MM.1S (cell line): ENCODE measurements at regions not wholly inside any gene's neighbourhood (a gene's known extent, or its start where the extent isn't known, plus 50 kb on each side); places are given as distances from the start of the nearest gene placed in this dataset.

Source experiments
- EZH2 ChIP-seq: fragments of 300-600 bp; sonication (generic); optimal IDR thresholded peaks from 2 replicates; pipeline ENCODE3; 2017; ENCODE audit warnings: low read depth, mild to moderate bottlenecking, antibody characterized with exemption, low read length, mixed read lengths
- EZH2phosphoT487 ChIP-seq: fragments of 300-600 bp; sonication (generic); IDR thresholded peaks from 2 replicates; pipeline ENCODE4 v1.6.1; 2018; ENCODE audit warnings: antibody characterized with exemption, low read length
- TF ChIP-seq, protein P1 (sequence below): fragments of 300-600 bp; sonication (generic); IDR thresholded peaks from 2 replicates; pipeline ENCODE4 v1.5.1; 2016; ENCODE audit warnings: antibody characterized with exemption, low read length, mixed read lengths

- TF ChIP-seq, protein P1, sequence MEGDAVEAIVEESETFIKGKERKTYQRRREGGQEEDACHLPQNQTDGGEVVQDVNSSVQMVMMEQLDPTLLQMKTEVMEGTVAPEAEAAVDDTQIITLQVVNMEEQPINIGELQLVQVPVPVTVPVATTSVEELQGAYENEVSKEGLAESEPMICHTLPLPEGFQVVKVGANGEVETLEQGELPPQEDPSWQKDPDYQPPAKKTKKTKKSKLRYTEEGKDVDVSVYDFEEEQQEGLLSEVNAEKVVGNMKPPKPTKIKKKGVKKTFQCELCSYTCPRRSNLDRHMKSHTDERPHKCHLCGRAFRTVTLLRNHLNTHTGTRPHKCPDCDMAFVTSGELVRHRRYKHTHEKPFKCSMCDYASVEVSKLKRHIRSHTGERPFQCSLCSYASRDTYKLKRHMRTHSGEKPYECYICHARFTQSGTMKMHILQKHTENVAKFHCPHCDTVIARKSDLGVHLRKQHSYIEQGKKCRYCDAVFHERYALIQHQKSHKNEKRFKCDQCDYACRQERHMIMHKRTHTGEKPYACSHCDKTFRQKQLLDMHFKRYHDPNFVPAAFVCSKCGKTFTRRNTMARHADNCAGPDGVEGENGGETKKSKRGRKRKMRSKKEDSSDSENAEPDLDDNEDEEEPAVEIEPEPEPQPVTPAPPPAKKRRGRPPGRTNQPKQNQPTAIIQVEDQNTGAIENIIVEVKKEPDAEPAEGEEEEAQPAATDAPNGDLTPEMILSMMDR, result no peak
- no peak for TF ChIP-seq EZH2phosphoT487
- no peak for TF ChIP-seq EZH2
These were observed 242.0 kb downstream of the ARHGAP12 start for GRCh38 chr10:31686599-31686998.
